ENCODE measurements at regions not wholly inside any gene's neighbourhood (a gene's known extent, or its start where the extent isn't known, plus 50 kb on each side); places are given as distances from the start of the nearest gene placed in this dataset.

DNA sequence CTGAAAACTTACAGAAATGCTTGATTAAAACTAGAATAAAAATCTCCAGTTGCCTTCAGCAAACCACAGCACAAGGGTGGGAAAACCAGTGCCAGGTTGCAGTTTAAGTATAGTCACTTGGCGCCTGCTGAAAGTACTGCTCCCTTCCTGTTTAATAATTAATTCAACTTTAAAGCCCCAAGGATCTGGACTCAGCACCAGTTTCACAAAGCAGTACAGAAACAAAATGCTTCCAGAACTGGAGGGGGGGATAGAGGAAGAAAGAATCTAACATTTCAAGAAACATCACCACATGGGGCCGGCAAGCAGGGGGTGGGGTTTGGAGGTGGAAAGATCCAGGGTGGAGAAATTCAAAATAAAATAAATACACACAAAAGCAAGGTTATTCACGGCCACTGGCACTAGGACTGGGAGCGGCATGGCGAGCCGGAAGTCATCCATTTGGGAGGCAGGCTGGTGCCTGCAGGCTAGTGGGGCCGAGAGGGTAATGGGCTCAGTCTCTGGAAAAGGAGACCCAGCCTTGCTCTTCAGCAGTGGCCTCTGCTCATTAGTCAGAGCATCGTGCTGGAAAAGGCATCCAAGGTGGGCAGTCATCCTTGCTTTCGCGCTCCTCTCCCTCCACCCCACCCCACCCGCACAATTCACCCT is 85.8 kb downstream of the POU3F3 start:
- H3K79me1 ChIP-seq (replicated peaks; ENCODE audit: low read length, poor library complexity, severe bottlenecking): no peaks in the 10 kb centered on the region

DNA sequence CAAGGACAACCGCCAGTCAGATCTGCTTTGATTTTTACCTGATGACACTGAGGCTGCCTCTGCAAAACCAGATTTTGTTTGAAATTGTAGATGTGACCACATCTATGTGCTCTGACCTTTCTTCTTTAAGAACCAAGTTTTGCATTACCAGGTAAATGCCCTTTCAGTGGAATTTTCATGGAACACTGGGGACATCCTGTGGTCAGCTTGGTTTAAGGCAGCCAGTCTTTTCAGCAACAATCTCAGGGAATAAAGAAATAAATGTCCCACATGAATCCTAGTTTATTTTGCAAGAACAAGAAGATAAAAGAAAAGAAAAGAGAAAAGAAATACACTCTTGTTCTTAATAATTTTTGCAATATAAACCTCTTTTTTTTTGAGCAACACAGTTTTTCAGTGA is 90.6 kb downstream of the POU3F3 start:
- H3K4me3 ChIP-seq (ENCODE audit: insufficient read depth in 1 of 2, low read depth in 1 of 2, low read length in 2 of 2): no peak overlapping the region
- no peak overlapping the region for H3K4ac ChIP-seq (ENCODE audit: low read depth in 1 of 2, low read length in 2 of 2)
- no peak overlapping the region for H2BK12ac ChIP-seq (ENCODE audit: low read length in 2 of 2)
- no peak overlapping the region for H3K18ac ChIP-seq (ENCODE audit: low read depth in 1 of 2, low read length in 2 of 2)
- H3K9me3 ChIP-seq (ENCODE audit: control insufficient read depth, low read length): no peaks in the 10 kb centered on the region
- H3K9ac ChIP-seq (ENCODE audit: low read length): no peak overlapping the region
- no peak overlapping the region for H3K27ac ChIP-seq (ENCODE audit: low read length, poor library complexity, severe bottlenecking)
- H2AK5ac ChIP-seq (ENCODE audit: low read length, severe bottlenecking): no peak overlapping the region
- peaks cover 12 to 26% of the 10 kb centered on the region in 2 experiments for H3K27me3 ChIP-seq (ENCODE audit: control insufficient read depth in 1 of 2, insufficient read depth in 1 of 2, low read length in 2 of 2)
- H3K14ac ChIP-seq (ENCODE audit: low read length in 2 of 2): no peak overlapping the region
- H4K8ac ChIP-seq (ENCODE audit: low read length): no peak overlapping the region
- WGBS: 91% methylated on average over 1 of the region's 1 CpG
- no peak overlapping the region for H2AFZ ChIP-seq (ENCODE audit: low read depth, low read length)
- no peaks in the 10 kb centered on the region for H3K79me1 ChIP-seq (replicated peaks; ENCODE audit: low read length, poor library complexity, severe bottlenecking)
- H3K23ac ChIP-seq (ENCODE audit: low read length in 2 of 2): no peak overlapping the region
- no peak overlapping the region for H3K4me2 ChIP-seq (ENCODE audit: low read length, poor library complexity, severe bottlenecking)
- no peak for DNase-seq
- H3K4me1 ChIP-seq (ENCODE audit: control insufficient read depth, insufficient read depth, low read depth, low read length): peaks cover 4% of the 10 kb centered on the region
- H2BK120ac ChIP-seq (ENCODE audit: low read depth, low read length): no peak overlapping the region
- H2BK15ac ChIP-seq (ENCODE audit: low read depth, poor library complexity, severe bottlenecking): no peak overlapping the region
- no peaks in the 10 kb centered on the region for H3K36me3 ChIP-seq (ENCODE audit: control insufficient read depth in 1 of 2, insufficient read depth in 2 of 2, low read depth in 1 of 2, low read length in 2 of 2)
- no peak overlapping the region for H4K91ac ChIP-seq (ENCODE audit: low read length)
- H2BK5ac ChIP-seq (ENCODE audit: low read depth, low read length, poor library complexity, severe bottlenecking): no peak overlapping the region

More for the DNA sequence above, 85.8 kb downstream of the POU3F3 start:
- peaks cover 7% of the 10 kb centered on the region for H3K4me1 ChIP-seq (ENCODE audit: control insufficient read depth, insufficient read depth, low read depth, low read length)
- no peak overlapping the region for H2AFZ ChIP-seq (ENCODE audit: low read depth, low read length)
- no peak overlapping the region for H3K4me3 ChIP-seq (ENCODE audit: insufficient read depth in 1 of 2, low read depth in 1 of 2, low read length in 2 of 2)
- peak overlapping the region; percentile 5 for H3K27ac ChIP-seq (ENCODE audit: low read length, poor library complexity, severe bottlenecking)
- H2BK15ac ChIP-seq (ENCODE audit: low read depth, poor library complexity, severe bottlenecking): no peak overlapping the region
- no peak overlapping the region for H3K9ac ChIP-seq (ENCODE audit: low read length)
- no peak overlapping the region for H2BK5ac ChIP-seq (ENCODE audit: low read depth, low read length, poor library complexity, severe bottlenecking)
- 85% methylated on average over 10 of the region's 11 CpGs for WGBS
- H2BK12ac ChIP-seq (ENCODE audit: low read length in 2 of 2): no peak overlapping the region
- no peak overlapping the region for H3K4ac ChIP-seq (ENCODE audit: low read depth in 1 of 2, low read length in 2 of 2)
- no peak overlapping the region for H3K18ac ChIP-seq (ENCODE audit: low read depth in 1 of 2, low read length in 2 of 2)
- no peak overlapping the region for H4K8ac ChIP-seq (ENCODE audit: low read length)
- H3K23ac ChIP-seq (ENCODE audit: low read length in 2 of 2): no peak overlapping the region
- no peak overlapping the region for H2BK120ac ChIP-seq (ENCODE audit: low read depth, low read length)
- H3K9me3 ChIP-seq (ENCODE audit: control insufficient read depth, low read length): no peaks in the 10 kb centered on the region
- peak overlapping the region; percentile 46 for H3K4me2 ChIP-seq (ENCODE audit: low read length, poor library complexity, severe bottlenecking)
- no peak for DNase-seq
- no peaks in the 10 kb centered on the region for H3K36me3 ChIP-seq (ENCODE audit: control insufficient read depth in 1 of 2, insufficient read depth in 2 of 2, low read depth in 1 of 2, low read length in 2 of 2)
- no peak overlapping the region for H3K14ac ChIP-seq (ENCODE audit: low read length in 2 of 2)
- H4K91ac ChIP-seq (ENCODE audit: low read length): no peak overlapping the region
- peaks cover 3% of the 10 kb centered on the region in 2 experiments for H3K27me3 ChIP-seq (ENCODE audit: control insufficient read depth in 1 of 2, insufficient read depth in 1 of 2, low read length in 2 of 2)
- H2AK5ac ChIP-seq (ENCODE audit: low read length, severe bottlenecking): no peak overlapping the region

DNA sequence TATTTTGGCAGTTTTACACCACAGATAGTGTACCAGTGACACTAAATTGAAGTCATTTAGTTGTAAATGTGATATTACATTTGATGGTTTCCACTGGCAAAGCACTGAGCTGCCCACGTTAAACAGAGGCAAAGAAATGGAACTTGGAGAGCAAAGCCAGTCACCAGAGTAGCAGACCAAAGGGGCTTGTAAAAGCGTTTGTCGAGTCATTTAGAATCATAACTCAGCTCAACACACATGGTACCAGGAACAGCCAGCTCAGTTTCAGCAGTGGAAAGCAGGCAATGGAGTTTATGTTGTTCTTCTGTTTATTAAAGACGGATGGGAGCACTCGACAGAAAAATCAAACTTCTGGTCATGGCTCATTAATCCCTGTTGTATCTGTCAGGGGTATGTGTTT is 91.2 kb downstream of the POU3F3 start:
- 28% methylated on average over 4 of the region's 5 CpGs for WGBS

DNA sequence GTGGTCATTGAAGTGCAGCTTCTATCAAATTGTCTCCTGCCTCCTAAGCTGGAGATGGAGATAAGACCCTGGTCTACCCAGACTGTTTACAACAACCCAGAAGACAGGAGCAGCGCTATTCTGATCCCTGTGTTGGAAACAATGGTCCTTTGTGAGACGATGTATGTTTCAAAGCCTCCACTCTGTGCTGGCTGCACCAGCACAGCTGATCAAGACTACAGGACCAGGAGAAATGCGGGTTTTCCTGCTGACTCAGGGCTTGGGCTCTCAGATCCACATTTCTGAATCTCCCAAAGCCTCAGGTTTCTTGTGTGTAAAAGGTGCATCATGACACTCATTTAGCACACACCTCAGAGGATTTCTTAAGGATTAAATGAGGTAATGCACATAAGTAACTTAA is 92.0 kb downstream of the POU3F3 start:
- H4K8ac ChIP-seq (ENCODE audit: low read length): no peak overlapping the region
- no peak overlapping the region for H2BK15ac ChIP-seq (ENCODE audit: low read depth, poor library complexity, severe bottlenecking)
- no peak overlapping the region for H4K91ac ChIP-seq (ENCODE audit: low read length)
- H3K4me2 ChIP-seq (ENCODE audit: low read length, poor library complexity, severe bottlenecking): no peak overlapping the region
- no peak overlapping the region for H2BK120ac ChIP-seq (ENCODE audit: low read depth, low read length)
- H2BK12ac ChIP-seq (ENCODE audit: low read length in 2 of 2): no peak overlapping the region
- H3K9me3 ChIP-seq (ENCODE audit: control insufficient read depth, low read length): no peaks in the 10 kb centered on the region
- H3K27ac ChIP-seq (ENCODE audit: low read length, poor library complexity, severe bottlenecking): no peak overlapping the region
- no peak overlapping the region for H3K9ac ChIP-seq (ENCODE audit: low read length)
- H3K27me3 ChIP-seq (ENCODE audit: control insufficient read depth in 1 of 2, insufficient read depth in 1 of 2, low read length in 2 of 2): peaks cover 19 to 23% of the 10 kb centered on the region in 2 experiments
- H3K18ac ChIP-seq (ENCODE audit: low read depth in 1 of 2, low read length in 2 of 2): no peak overlapping the region
- no peak overlapping the region for H2AK5ac ChIP-seq (ENCODE audit: low read length, severe bottlenecking)
- no peak overlapping the region for H3K14ac ChIP-seq (ENCODE audit: low read length in 2 of 2)
- WGBS: 74% methylated on average over 3 of the region's 3 CpGs
- H3K36me3 ChIP-seq (ENCODE audit: control insufficient read depth in 1 of 2, insufficient read depth in 2 of 2, low read depth in 1 of 2, low read length in 2 of 2): no peaks in the 10 kb centered on the region
- H2AFZ ChIP-seq (ENCODE audit: low read depth, low read length): no peak overlapping the region
- no peak overlapping the region for H2BK5ac ChIP-seq (ENCODE audit: low read depth, low read length, poor library complexity, severe bottlenecking)
- no peaks in the 10 kb centered on the region for H3K79me1 ChIP-seq (replicated peaks; ENCODE audit: low read length, poor library complexity, severe bottlenecking)
- no peak overlapping the region for H3K4me3 ChIP-seq (ENCODE audit: insufficient read depth in 1 of 2, low read depth in 1 of 2, low read length in 2 of 2)
- DNase-seq: no peak
- H3K4ac ChIP-seq (ENCODE audit: low read depth in 1 of 2, low read length in 2 of 2): no peak overlapping the region
- H3K4me1 ChIP-seq (ENCODE audit: control insufficient read depth, insufficient read depth, low read depth, low read length): no peaks in the 10 kb centered on the region
- no peak overlapping the region for H3K23ac ChIP-seq (ENCODE audit: low read length in 2 of 2)

More for the DNA sequence above, 91.2 kb downstream of the POU3F3 start:
- no peak overlapping the region for H4K91ac ChIP-seq (ENCODE audit: low read length)
- no peaks in the 10 kb centered on the region for H3K36me3 ChIP-seq (ENCODE audit: control insufficient read depth in 1 of 2, insufficient read depth in 2 of 2, low read depth in 1 of 2, low read length in 2 of 2)
- no peak overlapping the region for H2BK5ac ChIP-seq (ENCODE audit: low read depth, low read length, poor library complexity, severe bottlenecking)
- peaks cover 16 to 23% of the 10 kb centered on the region in 2 experiments for H3K27me3 ChIP-seq (ENCODE audit: control insufficient read depth in 1 of 2, insufficient read depth in 1 of 2, low read length in 2 of 2)
- H3K79me1 ChIP-seq (replicated peaks; ENCODE audit: low read length, poor library complexity, severe bottlenecking): no peaks in the 10 kb centered on the region
- DNase-seq: no peak
- H2BK120ac ChIP-seq (ENCODE audit: low read depth, low read length): no peak overlapping the region
- H3K23ac ChIP-seq (ENCODE audit: low read length in 2 of 2): no peak overlapping the region
- no peak overlapping the region for H4K8ac ChIP-seq (ENCODE audit: low read length)
- no peak overlapping the region for H3K14ac ChIP-seq (ENCODE audit: low read length in 2 of 2)
- no peak overlapping the region for H2AFZ ChIP-seq (ENCODE audit: low read depth, low read length)
- no peak overlapping the region for H3K4ac ChIP-seq (ENCODE audit: low read depth in 1 of 2, low read length in 2 of 2)
- no peak overlapping the region for H3K27ac ChIP-seq (ENCODE audit: low read length, poor library complexity, severe bottlenecking)
- H3K18ac ChIP-seq (ENCODE audit: low read depth in 1 of 2, low read length in 2 of 2): no peak overlapping the region
- no peaks in the 10 kb centered on the region for H3K9me3 ChIP-seq (ENCODE audit: control insufficient read depth, low read length)
- no peak overlapping the region for H2BK12ac ChIP-seq (ENCODE audit: low read length in 2 of 2)
- H2BK15ac ChIP-seq (ENCODE audit: low read depth, poor library complexity, severe bottlenecking): no peak overlapping the region
- H2AK5ac ChIP-seq (ENCODE audit: low read length, severe bottlenecking): no peak overlapping the region
- peaks cover under 1% of the 10 kb centered on the region for H3K4me1 ChIP-seq (ENCODE audit: control insufficient read depth, insufficient read depth, low read depth, low read length)
- H3K4me3 ChIP-seq (ENCODE audit: insufficient read depth in 1 of 2, low read depth in 1 of 2, low read length in 2 of 2): no peak overlapping the region
- no peak overlapping the region for H3K9ac ChIP-seq (ENCODE audit: low read length)
- no peak overlapping the region for H3K4me2 ChIP-seq (ENCODE audit: low read length, poor library complexity, severe bottlenecking)
